ENCODE measurements at regions not wholly inside any gene's neighbourhood (a gene's known extent, or its start where the extent isn't known, plus 50 kb on each side); places are given as distances from the start of the nearest gene placed in this dataset.
"Not testable (repeated sequence)": the region's sequence is repeated elsewhere in the genome, so short reads cannot be mapped to it uniquely, and the experiment has no call there.

DNA sequence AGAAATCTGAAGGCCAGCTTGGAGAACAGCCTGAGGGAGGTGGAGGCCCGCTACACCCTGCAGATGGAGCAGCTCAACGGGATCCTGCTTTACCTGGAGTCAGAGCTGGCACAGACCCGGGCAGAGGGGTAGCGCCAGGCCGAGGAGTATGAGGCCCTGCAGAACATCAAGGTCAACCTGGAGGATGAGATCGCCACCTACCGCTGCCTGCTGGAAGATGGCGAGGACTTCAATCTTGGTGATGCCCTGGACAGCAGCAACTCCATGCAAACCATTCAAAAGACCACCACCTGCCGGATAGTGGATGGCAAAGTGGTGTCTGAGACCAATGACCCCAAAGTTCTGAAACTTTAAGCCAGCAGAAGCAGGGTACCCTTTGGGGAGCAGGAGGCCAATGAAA is 318.4 kb downstream of the ZFHX3 start:
- DNase-seq (ENCODE audit: low read depth in 2 of 2), result not testable (repeated sequence)

GRCh38 chr16:72728516-72728915 is 319.4 kb downstream of the ZFHX3 start:
- DNase-seq (ENCODE audit: low read depth in 2 of 2), result no peak

DNA sequence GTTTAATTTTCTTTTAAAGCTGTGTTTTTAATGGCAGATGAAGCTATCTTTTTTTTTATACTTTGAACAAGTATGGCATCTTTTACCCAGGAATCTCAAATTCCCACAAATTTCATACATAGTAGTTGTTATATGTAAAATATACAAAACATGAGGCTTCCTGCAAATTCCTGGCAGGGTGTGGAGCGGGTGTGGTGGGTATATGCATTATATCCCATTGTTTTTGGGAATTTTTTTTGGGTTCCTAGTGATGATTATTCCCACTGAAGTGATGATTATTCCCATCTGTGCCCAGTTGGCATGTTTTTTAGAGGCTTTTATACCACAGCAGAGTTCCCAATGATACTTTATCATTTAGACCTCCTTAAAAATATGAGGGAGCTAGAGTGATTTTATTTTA is 320.4 kb downstream of the ZFHX3 start:
- no peak for DNase-seq (ENCODE audit: low read depth in 2 of 2)

- DNase-seq (ENCODE audit: low read depth in 2 of 2), result no peak
These were observed 322.3 kb downstream of the ZFHX3 start for GRCh38 chr16:72725643-72726042.

GRCh38 chr16:72723781-72724180 is 324.1 kb downstream of the ZFHX3 start:
- no peak for DNase-seq (ENCODE audit: low read depth in 2 of 2)

- no peak for DNase-seq (ENCODE audit: low read depth in 2 of 2)
These were observed 325.4 kb downstream of the ZFHX3 start for GRCh38 chr16:72722552-72722951.

GRCh38 chr16:72721981-72722380 is 325.9 kb downstream of the ZFHX3 start:
- no peak for DNase-seq (ENCODE audit: low read depth in 2 of 2)

- no peak for DNase-seq (ENCODE audit: low read depth in 2 of 2)
These were observed 332.7 kb downstream of the ZFHX3 start for GRCh38 chr16:72715267-72715666.

GRCh38 chr16:72711823-72712222 is 336.1 kb downstream of the ZFHX3 start:
- DNase-seq (ENCODE audit: low read depth in 2 of 2), result no peak

DNA sequence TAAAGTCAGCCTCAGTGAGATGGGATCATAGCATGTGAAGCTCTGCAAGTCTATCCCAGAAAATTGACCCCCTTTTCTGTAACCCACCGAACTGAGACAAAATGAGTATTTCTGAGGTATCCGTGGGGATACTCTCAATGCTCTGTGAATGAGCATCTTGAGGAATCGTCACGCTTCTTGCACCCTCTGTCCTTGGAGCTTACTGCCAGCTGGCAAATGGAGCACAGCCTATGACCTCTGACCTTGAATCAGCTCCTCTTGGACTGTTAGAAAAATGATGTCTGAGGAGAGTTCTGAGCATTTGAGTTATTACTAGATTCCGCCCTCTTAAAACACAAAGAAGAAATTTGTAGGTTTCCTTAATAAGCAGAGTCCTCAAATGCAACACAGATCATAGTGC is 342.1 kb downstream of the ZFHX3 start:
- DNase-seq (ENCODE audit: low read depth in 2 of 2), result no peak

DNA sequence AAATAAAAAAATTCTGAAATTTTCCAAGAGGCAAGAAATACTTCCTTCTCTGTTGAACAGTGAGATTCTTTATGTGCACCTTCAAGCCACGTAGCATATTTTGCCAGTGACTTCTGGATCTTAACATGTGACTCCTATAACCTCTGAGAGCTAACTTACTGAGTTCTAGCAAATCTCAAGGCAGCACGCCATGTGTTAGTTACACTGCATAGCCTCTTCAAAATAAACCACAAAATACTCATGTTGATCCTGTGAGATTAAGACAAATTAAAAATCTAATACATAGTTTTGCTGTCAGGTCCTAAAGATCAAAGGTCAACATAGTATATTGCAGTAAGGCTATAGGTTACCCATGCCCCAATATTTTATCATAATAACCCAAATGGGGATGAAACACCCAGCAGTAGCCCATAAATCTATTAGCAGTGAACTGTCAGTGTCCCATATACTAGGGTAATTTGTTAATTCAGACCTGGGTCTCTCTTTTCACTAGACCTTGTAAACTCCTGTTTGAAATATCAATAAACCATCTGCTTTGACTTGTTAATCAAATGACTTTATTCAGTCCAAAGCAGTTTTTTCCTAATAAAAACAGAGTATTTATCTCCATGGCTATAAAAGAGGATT is 343.1 kb downstream of the ZFHX3 start:
- no peak for DNase-seq (ENCODE audit: low read depth in 2 of 2)

- DNase-seq (ENCODE audit: low read depth in 2 of 2), result no peak
These were observed 358.1 kb downstream of the ZFHX3 start for GRCh38 chr16:72689851-72690250.

DNA sequence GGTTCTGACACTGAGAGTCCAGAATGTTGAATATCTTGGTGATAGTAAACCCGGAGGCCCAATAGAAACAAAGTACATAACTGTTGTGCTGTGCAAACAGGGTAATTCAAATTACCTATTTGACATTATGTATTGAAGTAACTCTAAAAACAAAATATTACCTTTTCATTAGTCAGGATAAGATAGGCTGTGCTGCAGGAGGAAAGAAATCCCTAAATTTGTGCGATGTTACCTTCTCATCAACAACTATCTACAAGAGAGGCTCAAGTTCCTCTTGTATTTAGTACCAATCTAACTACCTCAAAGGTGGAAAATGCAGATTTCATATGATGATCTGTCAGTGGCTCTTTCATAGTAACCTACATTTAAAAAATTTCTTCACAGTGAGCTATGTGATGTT is 367.2 kb downstream of the ZFHX3 start:
- no peak for DNase-seq (ENCODE audit: low read depth in 2 of 2)

DNA sequence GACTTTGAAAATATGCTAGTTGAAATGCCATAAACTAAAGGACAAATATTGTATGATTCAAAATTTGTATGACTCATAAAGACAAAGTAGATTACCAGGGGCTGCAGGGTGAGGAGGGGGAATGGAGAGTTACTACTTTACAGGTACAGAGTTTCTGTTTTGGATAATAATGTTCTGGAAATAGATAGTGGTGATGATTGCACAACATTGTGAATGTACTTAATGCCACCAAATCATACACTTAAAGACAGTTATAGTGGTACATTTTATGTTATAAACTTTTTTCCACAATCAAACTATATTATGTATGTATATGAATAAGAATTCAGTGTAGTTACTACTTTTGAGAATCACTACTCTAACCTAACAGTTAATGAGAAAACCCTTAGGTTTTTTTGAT is 368.1 kb downstream of the ZFHX3 start:
- DNase-seq (ENCODE audit: low read depth in 2 of 2), result no peak

DNA sequence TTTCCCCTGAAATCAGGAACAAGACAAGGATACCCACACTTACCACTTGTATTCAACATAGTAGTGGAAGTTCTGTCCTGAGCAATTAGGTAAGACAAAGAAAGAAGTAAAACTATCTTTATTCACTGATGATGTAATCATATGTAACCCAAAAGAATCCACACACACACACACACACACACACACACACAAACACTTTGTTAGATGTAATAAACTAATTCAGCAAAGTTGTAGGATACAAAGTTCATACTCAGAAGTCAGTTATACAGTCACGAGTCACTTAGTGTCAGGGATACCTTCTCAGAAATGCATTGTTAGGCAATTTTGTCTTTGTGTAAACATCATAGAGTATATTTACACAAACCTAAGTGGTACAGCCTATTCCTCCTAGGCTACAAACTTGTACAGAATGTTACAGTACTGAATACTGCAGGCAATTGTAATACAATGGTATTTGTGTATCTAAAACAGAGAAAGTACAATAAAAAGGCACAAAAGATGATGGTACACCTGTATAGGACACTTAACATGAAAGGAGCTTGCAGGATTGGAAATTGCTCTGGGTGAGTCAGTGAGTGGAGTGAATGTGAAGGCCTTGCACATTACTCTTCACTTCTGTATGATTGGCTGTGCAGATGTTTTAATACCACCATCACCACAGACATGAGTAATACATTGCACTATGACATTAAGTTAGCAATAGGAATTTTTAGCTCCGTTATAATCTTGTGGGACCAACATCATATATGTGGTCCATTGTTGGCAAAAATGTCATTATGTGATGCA is 370.1 kb downstream of the ZFHX3 start:
- DNase-seq (ENCODE audit: low read depth in 2 of 2), result no peak

- DNase-seq (ENCODE audit: low read depth in 2 of 2), result no peak
These were observed 374.8 kb downstream of the ZFHX3 start for GRCh38 chr16:72673118-72673517.

- DNase-seq (ENCODE audit: low read depth in 2 of 2), result no peak
These were observed 381.7 kb downstream of the ZFHX3 start for GRCh38 chr16:72666267-72666666.

DNA sequence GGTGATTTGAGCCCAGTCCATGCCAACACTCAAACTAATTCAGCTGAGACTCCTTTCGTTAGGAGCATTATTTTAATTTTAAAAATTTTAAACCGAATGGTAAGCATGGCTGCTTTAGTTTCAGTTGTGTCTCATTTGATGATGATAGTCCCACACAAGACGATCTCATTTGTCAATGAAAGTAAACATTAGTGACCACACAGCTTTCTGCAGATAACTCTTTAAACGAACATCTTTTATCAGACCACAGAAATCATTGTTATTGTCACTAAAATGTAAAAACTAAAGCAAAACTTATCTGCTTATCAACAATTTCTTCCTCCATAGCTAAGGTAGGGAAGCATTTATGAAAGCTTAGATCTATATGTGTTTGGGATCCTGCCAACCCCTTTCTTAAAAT is 382.2 kb downstream of the ZFHX3 start:
- DNase-seq (ENCODE audit: low read depth in 2 of 2), result no peak

DNA sequence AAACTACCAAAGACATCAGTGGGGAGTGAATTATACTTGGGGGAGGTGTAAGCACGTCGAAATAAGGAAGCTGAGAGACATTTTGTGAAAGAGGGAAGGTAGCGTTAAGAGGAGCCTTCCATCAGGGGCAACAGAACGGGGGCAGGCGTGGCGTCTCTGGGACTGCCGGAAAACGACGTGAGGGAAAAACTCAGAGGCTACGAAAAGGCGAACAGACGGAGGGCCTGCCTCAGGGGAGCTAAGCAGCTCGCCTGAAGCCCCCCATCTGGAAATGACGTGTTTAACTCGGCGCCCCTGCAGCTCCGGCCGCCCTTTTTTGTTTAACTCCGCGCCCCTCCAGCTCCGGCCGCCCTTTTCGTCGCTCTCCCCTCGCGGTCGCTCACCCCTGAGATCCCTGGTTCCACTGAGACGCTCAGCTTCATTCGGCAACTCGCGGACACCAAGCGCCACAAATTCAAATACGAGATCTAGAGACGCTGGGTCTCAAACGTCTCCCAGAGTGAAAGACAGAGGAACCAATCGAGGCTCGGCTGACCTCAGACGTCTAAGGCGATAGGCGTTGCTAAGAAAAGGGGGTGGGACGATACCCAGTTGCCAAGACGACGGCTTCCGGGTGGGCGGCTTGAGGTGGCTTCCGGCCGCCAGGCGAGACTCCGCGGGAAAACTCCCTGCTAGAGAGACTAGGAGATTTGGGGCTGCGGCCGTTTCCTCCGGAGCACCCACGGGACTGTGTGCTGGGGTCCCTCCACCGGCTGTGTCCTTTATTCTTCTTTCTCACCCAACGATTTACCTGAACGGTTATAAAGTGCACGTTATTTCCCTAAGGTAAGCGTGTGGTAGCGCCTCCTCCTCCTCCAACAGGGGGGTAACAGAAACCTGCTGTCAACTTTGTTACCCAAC is 383.2 kb downstream of the ZFHX3 start:
- peak; percentile 90 to 94 for DNase-seq (ENCODE audit: low read depth in 2 of 2)

DNA sequence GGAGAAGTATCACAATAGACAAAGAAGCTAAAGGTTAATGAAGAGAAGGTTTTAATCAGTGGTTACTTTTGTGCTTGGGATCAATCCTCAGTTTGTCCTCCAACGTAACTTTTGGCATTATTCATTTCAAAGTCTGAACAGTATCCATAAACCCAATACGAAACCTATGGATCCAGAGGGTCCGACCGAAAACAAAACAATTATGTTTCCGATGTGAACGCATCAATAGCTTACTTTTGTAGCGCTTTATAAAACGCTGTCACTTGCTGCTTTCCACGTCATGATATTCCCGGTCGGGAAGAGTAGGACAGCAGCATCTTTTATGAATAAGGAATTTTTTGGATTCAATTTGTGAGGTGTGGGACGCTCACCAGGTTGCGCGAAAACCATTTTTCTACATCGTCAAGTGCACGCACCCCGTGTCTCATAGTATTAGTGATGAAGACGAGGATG is 383.8 kb downstream of the ZFHX3 start:
- DNase-seq (ENCODE audit: low read depth in 2 of 2), result no peak

DNA sequence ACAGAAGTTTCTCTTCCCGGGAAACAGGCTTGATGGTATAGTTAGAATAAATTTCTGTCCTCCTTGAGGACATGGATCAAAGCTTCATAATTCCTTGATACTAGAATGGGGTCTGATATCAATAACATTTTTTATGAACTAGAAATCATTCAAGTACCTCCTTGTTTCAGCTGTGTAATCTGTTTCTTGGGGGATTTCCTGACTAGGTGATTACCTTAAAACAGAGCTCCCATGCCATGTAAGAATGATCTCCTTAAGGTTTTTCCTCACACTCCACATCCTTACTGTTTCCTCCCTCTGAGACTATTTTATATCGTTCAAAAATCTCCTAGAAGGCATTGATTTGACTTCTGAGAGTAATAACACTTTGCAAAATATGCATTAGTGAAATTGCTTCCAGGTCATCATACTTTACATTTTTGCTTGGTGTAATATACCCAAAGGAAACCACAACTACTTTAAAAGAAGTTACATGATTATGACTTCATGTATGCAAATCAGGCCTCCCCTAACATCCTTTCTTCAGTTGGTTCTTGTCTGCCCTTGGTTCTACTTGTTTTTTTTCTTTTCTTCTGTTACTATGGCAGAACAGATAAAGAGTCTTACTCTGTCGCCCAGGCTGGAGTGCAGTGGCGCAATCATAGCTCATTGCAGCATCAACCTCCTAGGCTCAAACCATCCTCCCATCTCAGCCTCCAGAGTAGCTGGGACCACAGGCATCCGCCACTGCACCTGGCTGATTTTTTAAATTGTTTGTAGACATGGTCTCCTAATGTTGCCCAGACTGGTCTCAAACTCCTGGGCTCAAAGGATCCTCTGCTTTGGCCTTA is 388.8 kb downstream of the ZFHX3 start:
- DNase-seq (ENCODE audit: low read depth in 2 of 2), result no peak

- no peak for DNase-seq (ENCODE audit: low read depth in 2 of 2)
These were observed 390.1 kb downstream of the ZFHX3 start for GRCh38 chr16:72657791-72658190.
